ENCODE measurements at regions not wholly inside any gene's neighbourhood (a gene's known extent, or its start where the extent isn't known, plus 50 kb on each side); places are given as distances from the start of the nearest gene placed in this dataset.

DNA sequence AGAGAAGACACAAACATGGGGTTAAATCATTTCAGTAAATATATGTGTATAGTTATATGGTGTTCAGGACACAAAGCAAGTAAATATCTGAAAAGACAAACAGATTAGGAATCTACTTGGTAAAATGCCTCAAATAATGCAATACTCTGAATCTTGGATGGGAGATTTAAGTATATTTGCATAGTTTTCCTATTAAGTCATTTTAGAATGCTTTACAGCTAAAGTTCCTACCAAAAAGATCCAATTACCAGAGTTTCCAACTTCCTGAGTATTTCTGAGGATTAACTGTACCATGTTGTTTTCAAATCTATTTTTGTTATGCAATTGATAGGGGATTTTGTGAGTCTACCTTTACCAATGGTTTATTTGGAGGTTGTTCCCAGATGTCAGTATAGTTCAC, 424.4 kb upstream of the CCDC179 start:
- TF ChIP-seq POLR2A (IDR thresholded peaks at IDR 0.05): no peak
- TF ChIP-seq, protein P1, sequence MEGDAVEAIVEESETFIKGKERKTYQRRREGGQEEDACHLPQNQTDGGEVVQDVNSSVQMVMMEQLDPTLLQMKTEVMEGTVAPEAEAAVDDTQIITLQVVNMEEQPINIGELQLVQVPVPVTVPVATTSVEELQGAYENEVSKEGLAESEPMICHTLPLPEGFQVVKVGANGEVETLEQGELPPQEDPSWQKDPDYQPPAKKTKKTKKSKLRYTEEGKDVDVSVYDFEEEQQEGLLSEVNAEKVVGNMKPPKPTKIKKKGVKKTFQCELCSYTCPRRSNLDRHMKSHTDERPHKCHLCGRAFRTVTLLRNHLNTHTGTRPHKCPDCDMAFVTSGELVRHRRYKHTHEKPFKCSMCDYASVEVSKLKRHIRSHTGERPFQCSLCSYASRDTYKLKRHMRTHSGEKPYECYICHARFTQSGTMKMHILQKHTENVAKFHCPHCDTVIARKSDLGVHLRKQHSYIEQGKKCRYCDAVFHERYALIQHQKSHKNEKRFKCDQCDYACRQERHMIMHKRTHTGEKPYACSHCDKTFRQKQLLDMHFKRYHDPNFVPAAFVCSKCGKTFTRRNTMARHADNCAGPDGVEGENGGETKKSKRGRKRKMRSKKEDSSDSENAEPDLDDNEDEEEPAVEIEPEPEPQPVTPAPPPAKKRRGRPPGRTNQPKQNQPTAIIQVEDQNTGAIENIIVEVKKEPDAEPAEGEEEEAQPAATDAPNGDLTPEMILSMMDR (IDR thresholded peaks at IDR 0.05 in 4 of 5, conservative IDR thresholded peaks at IDR 0.05 in 1 of 5): no peak
